DOHH2 (cell line): ENCODE measurements at regions not wholly inside any gene's neighbourhood (a gene's known extent, or its start where the extent isn't known, plus 50 kb on each side); places are given as distances from the start of the nearest gene placed in this dataset.

Source experiments
- CTCF ChIP-seq: fragments of 200-600 bp; sonication (generic); IDR thresholded peaks from one replicate; pipeline ENCODE4 v1.5.1; 2014; ENCODE audit warnings: antibody characterized with exemption, mild to moderate bottlenecking, low read depth, low read length; ENCODE audit not compliant: poor library complexity, severe bottlenecking
- EZH2phosphoT487 ChIP-seq: fragments of 200-600 bp; sonication (generic); IDR thresholded peaks from 2 replicates; pipeline ENCODE4 v1.6.1; 2017; ENCODE audit warnings: borderline replicate concordance, mild to moderate bottlenecking, antibody characterized with exemption, low read length, moderate library complexity, mixed read lengths

- TF ChIP-seq CTCF (no peak), EZH2phosphoT487 (no peak)
Observed at GRCh38 chr6:106731144-106731842, 101.9 kb downstream of the QRSL1 start.
